OCI-LY1 (cell line): ENCODE measurements at regions not wholly inside any gene's neighbourhood (a gene's known extent, or its start where the extent isn't known, plus 50 kb on each side); places are given as distances from the start of the nearest gene placed in this dataset.
A peak's percentile ranks its signal among the peaks of the same experiment; 100 is the strongest.

Source experiments
- H2AFZ ChIP-seq: fragments of 200-600 bp; sonication (generic), shearing (Covaris generic); 2 replicates; pipeline ENCODE4 v1.6.0; 2014; ENCODE audit warnings: antibody characterized with exemption, mild to moderate bottlenecking, low read length
- H3F3A ChIP-seq: fragments of 200-600 bp; sonication (generic), shearing (Covaris generic); 2 replicates; pipeline ENCODE4 v1.6.0; 2014; ENCODE audit warnings: mild to moderate bottlenecking, antibody characterized with exemption, low read length, moderate library complexity; ENCODE audit not compliant: insufficient read depth
- H3K27ac ChIP-seq: fragments of 200-600 bp; sonication (generic); 2 replicates; pipeline ENCODE4 v1.5.1; 2014; ENCODE audit warnings: low read length, mixed run types, mild to moderate bottlenecking, low read depth; ENCODE audit not compliant: poor library complexity, severe bottlenecking
- H3K27me3 ChIP-seq: fragments of 200-600 bp; sonication (generic); 2 replicates; pipeline ENCODE4 v1.6.0; 2014; ENCODE audit warnings: antibody characterized with exemption, mild to moderate bottlenecking, low read length, moderate library complexity; ENCODE audit not compliant: insufficient read depth
- H3K36me3 ChIP-seq: fragments of 200-600 bp; sonication (generic); 2 replicates; pipeline ENCODE4 v1.6.1; 2014; ENCODE audit warnings: mild to moderate bottlenecking, antibody characterized with exemption, low read length, moderate library complexity, mixed read lengths; ENCODE audit not compliant: insufficient read depth
- H3K4me1 ChIP-seq: fragments of 200-600 bp; sonication (generic); 2 replicates; pipeline ENCODE4 v1.5.1; 2014; ENCODE audit warnings: mild to moderate bottlenecking, low read length, moderate library complexity; ENCODE audit not compliant: insufficient read depth, severe bottlenecking
- H3K4me2 ChIP-seq: fragments of 200-600 bp; sonication (generic), shearing (Covaris generic); 2 replicates; pipeline ENCODE4 v1.6.1; 2014; ENCODE audit warnings: low read length
- H3K4me3 ChIP-seq: fragments of 200-600 bp; sonication (generic); 2 replicates; pipeline ENCODE4 v1.5.1; 2014; ENCODE audit warnings: low read length, low read depth, mild to moderate bottlenecking, mixed read lengths; ENCODE audit not compliant: poor library complexity, severe bottlenecking
- H3K79me2 ChIP-seq: fragments of 200-600 bp; shearing (Covaris generic); 2 replicates; pipeline ENCODE4 v1.6.1; 2016; ENCODE audit warnings: mixed run types, low read length, mixed read lengths; ENCODE audit not compliant: insufficient read depth
- H3K9ac ChIP-seq: fragments of 200-600 bp; sonication (generic), shearing (Covaris generic); 2 replicates; pipeline ENCODE4 v1.6.1; 2014; ENCODE audit warnings: mild to moderate bottlenecking, low read length, mixed read lengths
- H3K9me2 ChIP-seq: fragments of 200-600 bp; sonication (generic), shearing (Covaris generic); 2 replicates; pipeline ENCODE4 v1.6.1; 2014; ENCODE audit warnings: low read depth, mild to moderate bottlenecking, low read length, mixed read lengths
- H3K9me3 ChIP-seq: fragments of 200-600 bp; shearing (Covaris generic); 2 replicates; pipeline ENCODE4 v1.6.1; 2014; ENCODE audit warnings: low read length, mixed read lengths
- H4K20me1 ChIP-seq: fragments of 200-600 bp; sonication (generic), shearing (Covaris generic); 2 replicates; pipeline ENCODE4 v1.6.0; 2016; ENCODE audit warnings: mild to moderate bottlenecking, low read length; ENCODE audit not compliant: insufficient read depth
- CTCF ChIP-seq: fragments of 200-600 bp; sonication (generic), shearing (Covaris generic); IDR thresholded peaks from 2 replicates; pipeline ENCODE4 v1.5.1; 2017; ENCODE audit warnings: mild to moderate bottlenecking, antibody characterized with exemption, low read length, moderate library complexity, mixed read lengths
- EZH2 ChIP-seq: fragments of 200-600 bp; sonication (generic), shearing (Covaris generic); IDR thresholded peaks from 2 replicates; pipeline ENCODE4 v1.8.0; 2017; ENCODE audit warnings: borderline replicate concordance, mixed run types, mild to moderate bottlenecking, antibody characterized with exemption, low read length, moderate library complexity, mixed read lengths

- Histone ChIP-seq H3K9ac (no peak overlapping the region), H3K4me2 (no peak overlapping the region), H3K9me2 (no peaks in the 10 kb centered on the region), H2AFZ (no peak overlapping the region), H3K27ac (no peak overlapping the region), H3K4me3 (no peak overlapping the region), H3K79me2 (no peaks in the 10 kb centered on the region), H3K4me1 (no peaks in the 10 kb centered on the region), H4K20me1 (no peaks in the 10 kb centered on the region), H3K36me3 (no peaks in the 10 kb centered on the region), H3F3A (no peaks in the 10 kb centered on the region), H3K27me3 (no peaks in the 10 kb centered on the region), H3K9me3 (no peaks in the 10 kb centered on the region)
- TF ChIP-seq CTCF (peak; percentile 73), EZH2 (no peak)
Observed at GRCh38 chr6:50602292-50602691, 111.0 kb upstream of the TFAP2D start.

- no peaks in the 10 kb centered on the region for H3K79me2 ChIP-seq
- TF ChIP-seq EZH2 (no peak), CTCF (no peak)
- no peak overlapping the region for H3K4me3 ChIP-seq
- H2AFZ ChIP-seq, result no peak overlapping the region
- H3K27me3 ChIP-seq, result no peaks in the 10 kb centered on the region
- no peak overlapping the region for H3K4me2 ChIP-seq
- no peaks in the 10 kb centered on the region for H4K20me1 ChIP-seq
- no peaks in the 10 kb centered on the region for H3K36me3 ChIP-seq
- H3K4me1 ChIP-seq, result no peaks in the 10 kb centered on the region
- H3K9me3 ChIP-seq, result no peaks in the 10 kb centered on the region
- H3K9ac ChIP-seq, result no peak overlapping the region
- H3K9me2 ChIP-seq, result no peaks in the 10 kb centered on the region
- H3F3A ChIP-seq, result no peaks in the 10 kb centered on the region
- no peak overlapping the region for H3K27ac ChIP-seq
Observed at GRCh38 chr6:50608421-50608820, 104.9 kb upstream of the TFAP2D start.

DNA sequence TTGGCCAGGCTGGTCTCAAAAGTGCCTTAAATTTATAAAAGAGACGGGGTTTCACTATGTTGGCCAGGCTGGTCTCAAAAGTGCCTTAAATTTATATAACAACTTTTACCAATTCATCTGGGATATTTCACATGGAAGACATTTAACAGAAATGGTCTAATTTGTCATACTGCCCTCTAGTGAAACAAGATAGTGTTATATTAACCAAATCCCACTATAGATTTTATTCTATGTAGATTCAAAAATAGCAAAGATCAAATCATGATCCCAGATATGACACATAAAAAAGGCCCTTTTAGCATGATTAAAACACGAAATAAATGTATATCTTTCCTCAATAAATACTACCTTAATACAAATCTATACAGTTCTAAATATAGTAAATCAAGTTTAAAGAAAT lies 102.8 kb upstream of the TFAP2D start:
- no peak overlapping the region for H3K4me2 ChIP-seq
- no peak overlapping the region for H3K4me3 ChIP-seq
- H4K20me1 ChIP-seq, result no peaks in the 10 kb centered on the region
- H3K27ac ChIP-seq, result no peak overlapping the region
- no peak; the same call in 1 of the 2 replicates for TF ChIP-seq CTCF
- TF ChIP-seq EZH2, result no peak
- no peak overlapping the region for H2AFZ ChIP-seq
- H3F3A ChIP-seq, result no peaks in the 10 kb centered on the region
- H3K79me2 ChIP-seq, result no peaks in the 10 kb centered on the region
- H3K4me1 ChIP-seq, result no peaks in the 10 kb centered on the region
- H3K9ac ChIP-seq, result no peak overlapping the region
- no peaks in the 10 kb centered on the region for H3K27me3 ChIP-seq
- no peaks in the 10 kb centered on the region for H3K9me2 ChIP-seq
- no peaks in the 10 kb centered on the region for H3K9me3 ChIP-seq
- no peaks in the 10 kb centered on the region for H3K36me3 ChIP-seq
